Duodenal mucosa (tissue), 2 donors: ENCODE measurements at regions not wholly inside any gene's neighbourhood (a gene's known extent, or its start where the extent isn't known, plus 50 kb on each side); places are given as distances from the start of the nearest gene placed in this dataset.
"Not testable (repeated sequence)": the region's sequence is repeated elsewhere in the genome, so short reads cannot be mapped to it uniquely, and the experiment has no call there.

Experiments used
- H3K27ac ChIP-seq: one replicate; pipeline ENCODE4 v1.7.0; 2013; ENCODE audit warnings: low read depth, low read length
- H3K27me3 ChIP-seq, 2 donors: one replicate each; pipeline ENCODE4 v1.7.0; 2013; ENCODE audit warnings: low read length in 2 of 2, control low read depth in 1 of 2; ENCODE audit not compliant: insufficient read depth in 2 of 2, control insufficient read depth in 1 of 2
- H3K36me3 ChIP-seq, 2 donors: one replicate each; pipeline ENCODE4 v1.7.0; 2013; ENCODE audit warnings: low read length in 2 of 2, control low read depth in 1 of 2; ENCODE audit not compliant: insufficient read depth in 2 of 2, control insufficient read depth in 1 of 2
- H3K4me1 ChIP-seq, 2 donors: one replicate each; pipeline ENCODE4 v1.7.0; 2013; ENCODE audit warnings: low read length in 2 of 2, control low read depth in 1 of 2; ENCODE audit not compliant: insufficient read depth in 2 of 2, control insufficient read depth in 1 of 2
- H3K4me3 ChIP-seq, 2 donors: one replicate each; pipeline ENCODE4 v1.7.0; 2013; ENCODE audit warnings: low read length in 2 of 2, low read depth in 1 of 2
- H3K9ac ChIP-seq, 2 donors: one replicate each; pipeline ENCODE4 v1.7.0; 2013; ENCODE audit warnings: low read length in 2 of 2, low read depth in 1 of 2
- H3K9me3 ChIP-seq, 2 donors: one replicate each; pipeline ENCODE4 v1.7.0; 2013; ENCODE audit warnings: low read length in 2 of 2, control low read depth in 1 of 2; ENCODE audit not compliant: control insufficient read depth in 1 of 2

- Histone ChIP-seq H3K4me3 (no peak overlapping the region), H3K9ac (no peak overlapping the region), H3K9me3 (no peaks in the 10 kb centered on the region), H3K27ac (no peak overlapping the region), H3K36me3 (no peaks in the 10 kb centered on the region), H3K4me1 (no peaks in the 10 kb centered on the region), H3K27me3 (no peaks in the 10 kb centered on the region)
These were observed 1504.9 kb upstream of the C9orf72 start for GRCh38 chr9:29078063-29078666.

GRCh38 chr9:29100762-29101161 lies 1527.5 kb upstream of the C9orf72 start:
- Histone ChIP-seq H3K9me3 (peaks cover 0 to 2% of the 10 kb centered on the region in 2 donors), H3K4me1 (no peaks in the 10 kb centered on the region), H3K27me3 (no peaks in the 10 kb centered on the region), H3K9ac (no peak overlapping the region), H3K4me3 (no peak overlapping the region), H3K36me3 (no peaks in the 10 kb centered on the region), H3K27ac (no peak overlapping the region)

- H3K27me3 ChIP-seq, H3K9me3 ChIP-seq, H3K27ac ChIP-seq, H3K9ac ChIP-seq, H3K4me3 ChIP-seq, H3K4me1 ChIP-seq, H3K36me3 ChIP-seq: not testable (repeated sequence)
These were observed 1530.9 kb upstream of the C9orf72 start for GRCh38 chr9:29104166-29104565.

GRCh38 chr9:29118555-29118954 lies 1545.3 kb upstream of the C9orf72 start:
- Histone ChIP-seq H3K9me3 (peaks cover 0 to 3% of the 10 kb centered on the region in 2 donors), H3K36me3 (no peaks in the 10 kb centered on the region), H3K4me3 (no peak overlapping the region), H3K9ac (no peak overlapping the region), H3K4me1 (no peaks in the 10 kb centered on the region), H3K27me3 (no peaks in the 10 kb centered on the region), H3K27ac (no peak overlapping the region)

GRCh38 chr9:29126783-29127182 lies 1553.5 kb upstream of the C9orf72 start:
- H3K9me3 ChIP-seq: peaks cover 8 to 16% of the 10 kb centered on the region in 2 donors

GRCh38 chr9:29129763-29130162 lies 1556.5 kb upstream of the C9orf72 start:
- H3K4me1 ChIP-seq: no peaks in the 10 kb centered on the region
- no peak overlapping the region for H3K4me3 ChIP-seq
- no peaks in the 10 kb centered on the region for H3K36me3 ChIP-seq
- no peak overlapping the region for H3K9ac ChIP-seq
- H3K9me3 ChIP-seq: peaks cover 10 to 13% of the 10 kb centered on the region in 2 donors
- H3K27ac ChIP-seq: no peak overlapping the region
- no peaks in the 10 kb centered on the region for H3K27me3 ChIP-seq

More at GRCh38 chr9:29126783-29127182, 1553.5 kb upstream of the C9orf72 start:
- Histone ChIP-seq H3K4me3 (no peak overlapping the region), H3K4me1 (no peaks in the 10 kb centered on the region), H3K27ac (no peak overlapping the region), H3K9ac (no peak overlapping the region), H3K36me3 (no peaks in the 10 kb centered on the region), H3K27me3 (no peaks in the 10 kb centered on the region)

- H3K9ac ChIP-seq: no peak overlapping the region
- H3K27me3 ChIP-seq: no peaks in the 10 kb centered on the region
- H3K36me3 ChIP-seq: no peaks in the 10 kb centered on the region
- no peak overlapping the region for H3K4me3 ChIP-seq
- peaks cover 0 to 2% of the 10 kb centered on the region in 2 donors for H3K9me3 ChIP-seq
- no peaks in the 10 kb centered on the region for H3K4me1 ChIP-seq
- H3K27ac ChIP-seq: no peak overlapping the region
These were observed 1571.2 kb upstream of the C9orf72 start for GRCh38 chr9:29144476-29144875.

GRCh38 chr9:29150606-29151005 lies 1577.3 kb upstream of the C9orf72 start:
- Histone ChIP-seq H3K27ac (no peak overlapping the region), H3K9ac (no peak overlapping the region), H3K36me3 (no peaks in the 10 kb centered on the region), H3K27me3 (no peaks in the 10 kb centered on the region), H3K4me1 (no peaks in the 10 kb centered on the region), H3K4me3 (no peak overlapping the region), H3K9me3 (peaks cover 0 to 11% of the 10 kb centered on the region in 2 donors)

GRCh38 chr9:29160763-29161353 lies 1587.6 kb upstream of the C9orf72 start:
- no peak overlapping the region for H3K27ac ChIP-seq
- H3K36me3 ChIP-seq: no peaks in the 10 kb centered on the region
- no peak overlapping the region for H3K9ac ChIP-seq
- H3K27me3 ChIP-seq: no peaks in the 10 kb centered on the region
- H3K4me1 ChIP-seq: no peaks in the 10 kb centered on the region
- no peak overlapping the region for H3K4me3 ChIP-seq
- no peaks in the 10 kb centered on the region for H3K9me3 ChIP-seq

- Histone ChIP-seq H3K27ac (no peak overlapping the region), H3K4me3 (no peak overlapping the region), H3K9me3 (no peaks in the 10 kb centered on the region), H3K9ac (no peak overlapping the region), H3K27me3 (no peaks in the 10 kb centered on the region), H3K4me1 (no peaks in the 10 kb centered on the region), H3K36me3 (no peaks in the 10 kb centered on the region)
These were observed 1600.9 kb upstream of the C9orf72 start for GRCh38 chr9:29174136-29174535.
